Nucleus accumbens (tissue), 56 donors: ENCODE measurements at regions not wholly inside any gene's neighbourhood (a gene's known extent, or its start where the extent isn't known, plus 50 kb on each side); places are given as distances from the start of the nearest gene placed in this dataset.
"Not testable (repeated sequence)": the region's sequence is repeated elsewhere in the genome, so short reads cannot be mapped to it uniquely, and the experiment has no call there.

Experiments used
- DNase-seq, 56 donors: peaks; one replicate each; lab custom pipeline; 2025; lab: John Stamatoyannopoulos, UW

GRCh38 chr18:41077076-41077475 lies 878.0 kb upstream of the PIK3C3 start:
- DNase-seq, result no peak

GRCh38 chr18:41075212-41075611 lies 879.8 kb upstream of the PIK3C3 start:
- DNase-seq, result no peak

- no peak for DNase-seq
These were observed 881.6 kb upstream of the PIK3C3 start for GRCh38 chr18:41073372-41073954.

GRCh38 chr18:41072946-41073345 lies 882.1 kb upstream of the PIK3C3 start:
- no peak for DNase-seq

- DNase-seq, result no peak
These were observed 883.2 kb upstream of the PIK3C3 start for GRCh38 chr18:41071826-41072225.

- no peak for DNase-seq
These were observed 885.9 kb upstream of the PIK3C3 start for GRCh38 chr18:41069167-41069566.

- DNase-seq, result no peak
These were observed 890.1 kb upstream of the PIK3C3 start for GRCh38 chr18:41064916-41065315.

- DNase-seq, result no peak
These were observed 894.1 kb upstream of the PIK3C3 start for GRCh38 chr18:41060967-41061366.

GRCh38 chr18:41059126-41059415 lies 896.0 kb upstream of the PIK3C3 start:
- DNase-seq, result no peak

- no peak for DNase-seq
These were observed 896.5 kb upstream of the PIK3C3 start for GRCh38 chr18:41058351-41059125.

- no peak for DNase-seq
These were observed 902.4 kb upstream of the PIK3C3 start for GRCh38 chr18:41052625-41053024.

GRCh38 chr18:41046250-41046649 lies 908.8 kb upstream of the PIK3C3 start:
- not testable (repeated sequence) for DNase-seq

GRCh38 chr18:41043876-41044275 lies 911.2 kb upstream of the PIK3C3 start:
- no peak for DNase-seq

- no peak for DNase-seq
These were observed 912.2 kb upstream of the PIK3C3 start for GRCh38 chr18:41042866-41043265.

GRCh38 chr18:41038071-41038470 lies 917.0 kb upstream of the PIK3C3 start:
- DNase-seq, result no peak

GRCh38 chr18:41036346-41036745 lies 918.7 kb upstream of the PIK3C3 start:
- DNase-seq, result no peak

GRCh38 chr18:41034413-41034812 lies 920.6 kb upstream of the PIK3C3 start:
- DNase-seq, result no peak

GRCh38 chr18:41025666-41026065 lies 929.4 kb upstream of the PIK3C3 start:
- DNase-seq, result no peak

GRCh38 chr18:41024792-41025191 lies 930.2 kb upstream of the PIK3C3 start:
- DNase-seq, result no peak

- no peak for DNase-seq
These were observed 932.5 kb upstream of the PIK3C3 start for GRCh38 chr18:41022484-41022883.

- DNase-seq, result no peak
These were observed 933.9 kb upstream of the PIK3C3 start for GRCh38 chr18:41021089-41021488.

GRCh38 chr18:41012194-41012593 lies 942.8 kb upstream of the PIK3C3 start:
- no peak for DNase-seq

GRCh38 chr18:41009926-41010325 lies 945.1 kb upstream of the PIK3C3 start:
- no peak for DNase-seq
